GM18951 (cell line): ENCODE measurements at regions not wholly inside any gene's neighbourhood (a gene's known extent, or its start where the extent isn't known, plus 50 kb on each side); places are given as distances from the start of the nearest gene placed in this dataset.
"Not testable (repeated sequence)": the region's sequence is repeated elsewhere in the genome, so short reads cannot be mapped to it uniquely, and the experiment has no call there.

Source experiments
- POLR2A ChIP-seq: IDR thresholded peaks from 4 replicates; pipeline ENCODE4 v1.6.1; 2011; ENCODE audit warnings: mild to moderate bottlenecking; ENCODE audit not compliant: insufficient read length, insufficient read depth; ENCODE audit errors: extremely low read depth
- in situ Hi-C: fragments of 300-500 bp; cut with MboI; formaldehyde crosslinking; loops from one replicate; pipeline ENCODE4 v1.12.0; 2022; ENCODE audit warnings: low sequenced_read_pairs, mixed read lengths, inconsistent platforms; ENCODE audit not compliant: unreplicated experiment

DNA sequence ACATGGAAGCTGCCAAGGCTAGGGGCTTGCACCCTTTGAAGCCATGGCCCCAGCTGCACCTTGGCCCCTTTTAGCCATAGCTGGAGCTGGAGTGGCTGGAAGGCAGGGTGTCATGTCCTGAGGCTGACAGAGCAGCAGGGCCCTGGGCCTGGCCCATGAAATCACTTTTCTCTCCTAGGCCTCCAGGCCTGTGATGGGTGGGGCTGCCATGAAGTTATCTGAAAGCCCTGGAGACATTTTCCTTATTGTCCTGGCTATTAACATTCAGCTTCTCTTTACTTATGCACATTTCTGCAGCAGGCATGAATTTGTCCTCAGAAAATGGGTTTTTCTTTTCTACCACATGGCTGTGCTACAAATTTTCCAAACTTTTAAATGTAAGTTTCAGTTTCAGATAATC is 106.9 kb upstream of the ELMO1 start:
- TF ChIP-seq POLR2A: no peak
- in situ Hi-C loops: no loop called here

DNA sequence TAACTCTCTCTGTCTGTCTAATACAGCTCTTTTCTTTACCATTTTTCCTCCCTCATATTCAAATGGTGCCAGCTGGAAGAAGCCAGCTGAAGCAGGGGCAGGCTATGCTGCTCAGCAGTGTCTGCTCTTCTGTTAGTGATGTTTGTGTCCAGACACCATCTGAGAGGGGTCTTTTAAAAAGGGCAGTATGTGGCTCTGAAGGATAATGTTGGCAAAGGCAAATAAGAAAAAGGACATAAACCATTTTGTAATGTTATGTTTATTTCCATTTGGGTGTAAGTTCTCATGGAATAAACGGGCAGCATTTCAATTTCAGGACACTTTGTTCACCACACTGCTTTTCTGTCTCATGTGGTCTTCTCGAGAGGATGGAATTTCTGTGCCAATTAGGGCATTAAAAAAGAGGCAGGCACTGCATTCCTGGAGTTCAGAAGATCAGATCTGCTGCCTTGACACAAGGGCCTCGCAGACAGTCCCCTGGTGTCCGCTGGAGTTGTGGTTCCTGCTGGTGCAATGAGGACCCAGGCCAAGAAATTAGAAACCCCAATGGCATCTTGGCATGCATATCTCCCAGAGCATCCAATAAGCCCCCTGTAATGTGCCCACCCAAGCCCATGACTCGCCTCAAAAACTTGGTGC is 109.0 kb upstream of the ELMO1 start:
- TF ChIP-seq POLR2A: no peak

GRCh38 chr7:37558320-37559096 is 109.8 kb upstream of the ELMO1 start:
- TF ChIP-seq POLR2A: no peak
- in situ Hi-C loops: no loop called here

More for the DNA sequence above, 109.0 kb upstream of the ELMO1 start:
- in situ Hi-C loops: no loop called here

GRCh38 chr7:37570145-37570544 is 113.4 kb upstream of the GPR141 start:
- in situ Hi-C loops: no loop called here
- no peak for TF ChIP-seq POLR2A

- no peak for TF ChIP-seq POLR2A
- in situ Hi-C loops: no loop called here
Measured at GRCh38 chr7:37571806-37572205, 111.8 kb upstream of the GPR141 start.

DNA sequence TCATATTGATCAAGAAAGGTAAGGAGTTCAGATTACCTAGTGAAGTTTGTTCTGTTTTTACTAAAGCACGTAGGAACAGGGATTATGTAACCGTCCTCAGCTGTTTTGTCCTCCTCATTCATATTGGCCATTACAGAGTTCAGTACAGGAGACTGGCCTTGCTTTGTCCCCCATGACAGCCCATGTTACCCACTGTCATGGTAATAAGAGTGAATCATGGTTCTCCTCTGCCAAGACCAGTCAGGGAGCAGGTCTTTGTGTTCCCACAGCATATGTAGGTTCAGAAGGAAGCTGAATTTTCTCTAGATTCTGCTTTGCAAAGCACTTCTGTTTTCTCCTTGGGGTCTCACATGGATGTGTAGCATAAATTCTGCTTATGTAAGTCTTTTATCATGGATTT is 106.2 kb upstream of the GPR141 start:
- no peak for TF ChIP-seq POLR2A
- in situ Hi-C loops: no loop called here

DNA sequence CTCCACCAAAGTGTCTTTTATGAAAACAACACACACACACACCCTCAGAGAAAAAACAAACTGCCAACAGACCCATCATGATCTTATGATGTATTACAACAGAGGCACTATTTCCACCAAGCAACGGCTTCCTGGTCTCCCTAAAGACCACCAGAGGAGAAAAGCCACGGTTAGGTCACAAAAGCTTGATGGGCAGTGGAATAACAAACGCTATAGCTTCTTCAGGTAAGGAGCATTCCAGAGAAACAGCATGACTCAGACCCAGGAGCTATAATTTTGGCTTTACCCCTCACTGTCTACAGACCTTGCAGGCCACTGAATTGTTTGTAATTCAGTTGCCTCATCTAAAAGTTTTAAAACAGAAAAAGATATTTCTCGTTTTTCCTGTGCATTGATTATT is 105.7 kb upstream of the GPR141 start:
- TF ChIP-seq POLR2A: no peak

DNA sequence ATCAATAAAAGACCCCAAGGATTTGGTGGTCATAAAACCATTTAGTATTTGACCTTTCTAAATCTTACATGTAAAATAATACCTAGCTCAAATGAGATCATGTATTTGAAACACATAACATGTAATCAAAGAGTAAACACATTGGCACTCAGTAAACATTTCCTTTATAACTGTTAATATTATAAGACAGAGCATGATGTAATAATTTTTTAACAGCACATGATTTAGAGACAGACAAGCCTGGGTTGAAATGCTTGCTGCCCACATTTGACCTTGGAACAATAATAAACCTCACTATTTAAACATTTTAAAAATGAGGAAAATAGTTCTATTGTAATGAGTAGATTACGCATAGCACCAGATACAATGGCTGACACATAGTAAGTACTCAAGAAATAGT is 105.2 kb upstream of the GPR141 start:
- TF ChIP-seq POLR2A: no peak
- in situ Hi-C loops: no loop called here

More for the DNA sequence above, 105.7 kb upstream of the GPR141 start:
- in situ Hi-C loops: no loop called here

DNA sequence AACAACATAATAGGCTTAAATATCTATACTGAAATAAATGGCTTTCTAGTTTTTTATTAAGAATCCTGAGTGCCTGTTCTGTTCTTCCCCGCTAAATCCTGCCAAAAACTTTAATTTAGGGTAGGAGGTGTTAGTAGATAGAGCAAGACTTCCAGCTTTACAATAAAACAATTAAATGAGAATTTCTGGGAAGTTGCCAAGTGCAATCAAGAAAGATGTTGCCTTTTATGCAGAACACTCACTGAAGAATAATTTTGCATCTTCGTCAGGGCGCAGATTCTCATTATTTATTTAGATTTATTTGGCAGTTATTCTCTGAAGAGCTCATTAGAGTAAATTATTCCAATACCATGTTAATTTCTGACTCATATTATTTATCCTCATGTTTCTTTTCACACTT is 103.2 kb upstream of the GPR141 start:
- in situ Hi-C loops: no loop called here
- no peak for TF ChIP-seq POLR2A

- in situ Hi-C loops: not testable (repeated sequence)
Measured at GRCh38 chr7:37584651-37585463, 98.7 kb upstream of the GPR141 start.

GRCh38 chr7:37590824-37591223 is 92.7 kb upstream of the GPR141 start:
- no peak for TF ChIP-seq POLR2A
- in situ Hi-C loops: no loop called here

GRCh38 chr7:37592366-37592765 is 91.2 kb upstream of the GPR141 start:
- TF ChIP-seq POLR2A: no peak
- in situ Hi-C loops: no loop called here

DNA sequence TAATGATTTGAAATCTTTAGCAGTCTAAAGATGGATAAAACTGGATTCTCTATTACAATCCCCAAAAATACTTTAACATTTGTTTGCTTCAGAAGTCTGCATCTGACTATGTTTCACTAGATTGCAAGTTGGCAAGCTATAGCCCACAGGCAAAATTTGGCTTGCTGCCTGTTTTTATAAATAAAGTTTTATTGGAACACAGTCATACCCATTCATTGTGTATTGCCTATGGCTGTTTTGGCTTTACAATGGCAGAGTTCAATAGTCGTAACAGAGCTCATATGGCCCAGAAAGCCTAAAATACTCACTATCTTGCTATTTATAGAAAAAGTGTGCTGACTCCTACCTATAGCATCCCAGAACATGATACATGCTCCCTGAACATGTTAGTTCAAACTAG is 89.0 kb upstream of the GPR141 start:
- in situ Hi-C loops: no loop called here
- TF ChIP-seq POLR2A: no peak
